HFFc6 (cell line): ENCODE measurements at regions not wholly inside any gene's neighbourhood (a gene's known extent, or its start where the extent isn't known, plus 50 kb on each side); places are given as distances from the start of the nearest gene placed in this dataset.

ENCODE experiments used
- DNase-seq: peaks from one replicate; pipeline ENCODE4 v3.0.0-alpha.2; 2018
- H3K27ac Mint-ChIP-seq: 2 replicates; pipeline ENCODE4 v1.8.0; 2020; ENCODE audit warnings: mild to moderate bottlenecking, mixed read lengths
- H3K27me3 Mint-ChIP-seq: 2 replicates; pipeline ENCODE4 v1.8.0; 2021; ENCODE audit warnings: mild to moderate bottlenecking, moderate library complexity, mixed read lengths; ENCODE audit not compliant: insufficient read depth
- H3K36me3 Mint-ChIP-seq: 2 replicates; pipeline ENCODE4 v1.8.0; 2021; ENCODE audit warnings: low read depth, mixed read lengths
- H3K4me1 Mint-ChIP-seq: 2 replicates; pipeline ENCODE4 v1.8.0; 2020; ENCODE audit warnings: low read depth, mixed read lengths
- H3K4me3 Mint-ChIP-seq: 2 replicates; pipeline ENCODE4 v1.8.0; 2020; ENCODE audit warnings: mild to moderate bottlenecking, moderate library complexity, mixed read lengths
- H3K9me3 Mint-ChIP-seq: 2 replicates; pipeline ENCODE4 v1.8.0; 2020; ENCODE audit warnings: mild to moderate bottlenecking, mixed read lengths
- TF ChIP-seq, protein P1 (sequence below): fragments of 200-600 bp; sonication (generic); IDR thresholded peaks from 2 replicates; pipeline ENCODE4 v1.5.0; 2021; ENCODE audit warnings: antibody characterized with exemption, mild to moderate bottlenecking

DNA sequence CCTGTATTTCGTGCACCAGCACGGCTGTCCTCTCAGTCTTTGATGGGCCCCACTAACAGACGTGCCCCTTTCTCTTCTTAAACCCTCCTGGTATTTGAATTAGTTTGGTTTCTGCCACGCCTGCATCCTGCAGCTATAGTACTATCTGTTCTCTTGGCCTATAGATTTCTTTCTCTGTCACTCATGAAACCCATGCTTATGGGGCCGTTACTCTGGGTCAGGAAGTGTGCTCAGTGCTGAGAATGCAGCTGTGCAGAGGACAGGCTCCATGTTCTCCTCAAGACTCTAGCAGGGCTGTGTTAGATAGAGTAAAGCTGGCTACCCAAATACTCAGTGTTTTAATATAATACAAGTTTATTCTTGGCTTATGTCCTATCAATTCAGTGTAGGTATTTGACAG is 180.0 kb downstream of the INSIG2 start:
- Mint-ChIP-seq H3K4me1 (no peaks in the 10 kb centered on the region), H3K4me3 (no peak overlapping the region), H3K27ac (no peak overlapping the region), H3K9me3 (no peaks in the 10 kb centered on the region), H3K36me3 (no peaks in the 10 kb centered on the region), H3K27me3 (no peaks in the 10 kb centered on the region)
- TF ChIP-seq, protein P1, sequence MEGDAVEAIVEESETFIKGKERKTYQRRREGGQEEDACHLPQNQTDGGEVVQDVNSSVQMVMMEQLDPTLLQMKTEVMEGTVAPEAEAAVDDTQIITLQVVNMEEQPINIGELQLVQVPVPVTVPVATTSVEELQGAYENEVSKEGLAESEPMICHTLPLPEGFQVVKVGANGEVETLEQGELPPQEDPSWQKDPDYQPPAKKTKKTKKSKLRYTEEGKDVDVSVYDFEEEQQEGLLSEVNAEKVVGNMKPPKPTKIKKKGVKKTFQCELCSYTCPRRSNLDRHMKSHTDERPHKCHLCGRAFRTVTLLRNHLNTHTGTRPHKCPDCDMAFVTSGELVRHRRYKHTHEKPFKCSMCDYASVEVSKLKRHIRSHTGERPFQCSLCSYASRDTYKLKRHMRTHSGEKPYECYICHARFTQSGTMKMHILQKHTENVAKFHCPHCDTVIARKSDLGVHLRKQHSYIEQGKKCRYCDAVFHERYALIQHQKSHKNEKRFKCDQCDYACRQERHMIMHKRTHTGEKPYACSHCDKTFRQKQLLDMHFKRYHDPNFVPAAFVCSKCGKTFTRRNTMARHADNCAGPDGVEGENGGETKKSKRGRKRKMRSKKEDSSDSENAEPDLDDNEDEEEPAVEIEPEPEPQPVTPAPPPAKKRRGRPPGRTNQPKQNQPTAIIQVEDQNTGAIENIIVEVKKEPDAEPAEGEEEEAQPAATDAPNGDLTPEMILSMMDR, result no peak
- no peak for DNase-seq

DNA sequence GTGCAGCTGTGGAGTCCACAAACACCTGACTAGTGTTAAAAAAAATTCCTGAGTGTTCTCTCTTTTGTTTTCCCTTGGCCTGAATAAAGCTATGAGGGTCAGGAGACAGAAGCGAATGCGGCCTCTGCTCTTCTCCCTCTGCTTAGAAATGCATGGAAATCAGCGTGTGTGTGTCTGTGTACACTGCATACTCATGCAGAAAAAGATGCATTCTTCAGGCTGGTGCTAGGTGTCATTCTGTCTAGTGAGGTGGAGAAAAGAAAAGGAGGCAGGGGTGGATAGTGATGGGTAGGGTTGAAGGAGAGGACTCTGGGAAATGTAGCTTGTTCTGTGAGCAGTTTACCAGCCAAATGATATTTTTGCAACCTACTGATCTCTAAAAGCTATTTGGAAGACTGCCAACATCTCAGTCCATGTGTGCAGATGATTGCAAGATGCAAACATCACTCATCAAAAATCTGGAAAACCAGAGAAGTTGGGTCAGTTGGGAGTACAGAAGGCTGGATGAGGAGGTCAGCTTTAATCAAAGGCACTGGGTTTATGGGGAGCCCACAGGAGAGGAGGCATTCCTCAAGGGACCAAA is 177.7 kb downstream of the INSIG2 start:
- Mint-ChIP-seq H3K4me1 (no peaks in the 10 kb centered on the region), H3K9me3 (no peaks in the 10 kb centered on the region), H3K4me3 (no peak overlapping the region), H3K27ac (no peak overlapping the region), H3K27me3 (no peaks in the 10 kb centered on the region), H3K36me3 (no peaks in the 10 kb centered on the region)
- TF ChIP-seq, protein P1, result no peak
- DNase-seq, result no peak

DNA sequence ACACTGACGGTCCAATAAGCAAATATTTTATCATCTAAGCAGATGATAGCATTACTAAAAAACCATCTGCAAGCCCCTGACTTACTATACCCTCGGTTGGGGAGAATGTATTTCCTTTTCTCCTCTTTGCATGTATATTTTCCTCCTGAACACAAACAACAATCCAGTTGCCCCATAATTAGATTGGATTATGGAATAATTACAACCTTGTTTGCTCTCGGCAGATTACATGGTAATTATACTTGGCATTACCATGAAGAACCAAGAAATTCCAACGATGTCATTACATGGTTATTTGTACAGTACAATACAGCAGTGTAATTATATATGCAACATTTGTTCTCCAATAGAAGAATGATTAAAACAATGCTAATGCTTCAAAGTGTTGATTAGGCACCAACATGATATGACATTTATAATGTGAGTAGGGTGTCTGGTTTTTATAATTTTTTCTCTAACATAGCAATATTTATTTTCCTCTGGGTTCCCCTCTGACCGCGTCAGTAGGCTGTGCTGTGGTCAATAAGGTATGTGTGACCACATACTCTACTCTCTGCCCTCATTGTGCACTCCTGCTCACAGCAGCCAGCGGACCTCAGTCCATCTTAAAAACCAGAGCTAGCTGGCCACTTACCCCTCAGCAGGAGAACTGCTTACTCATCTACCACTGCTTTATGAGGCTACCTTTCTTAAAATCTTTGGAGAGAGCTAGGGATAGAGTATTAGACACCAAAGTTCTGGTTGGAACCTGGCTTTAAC is 176.1 kb downstream of the INSIG2 start:
- Mint-ChIP-seq H3K4me1 (no peaks in the 10 kb centered on the region), H3K27me3 (no peaks in the 10 kb centered on the region), H3K27ac (no peak overlapping the region), H3K36me3 (no peaks in the 10 kb centered on the region), H3K4me3 (no peak overlapping the region), H3K9me3 (no peaks in the 10 kb centered on the region)
- TF ChIP-seq, protein P1, result no peak
- no peak for DNase-seq

DNA sequence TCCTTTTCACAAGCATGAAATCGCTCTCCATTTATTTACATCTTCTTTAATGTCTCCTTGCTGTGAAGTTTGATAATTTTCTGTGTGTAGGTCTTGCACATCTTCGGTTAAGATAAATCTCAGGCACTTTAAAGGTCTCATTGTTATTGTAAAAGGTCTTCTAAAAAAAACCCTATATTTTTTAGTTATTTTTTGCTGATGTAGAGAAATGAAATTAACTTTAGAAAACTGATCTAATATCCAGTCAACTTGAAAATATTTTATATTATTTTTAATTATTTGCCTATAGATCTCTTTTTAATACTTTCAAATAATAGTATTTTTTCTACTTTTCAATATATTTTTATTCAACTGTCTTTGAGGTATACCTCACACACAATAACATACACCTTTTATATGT is 169.4 kb downstream of the INSIG2 start:
- Mint-ChIP-seq H3K4me3 (no peak overlapping the region), H3K4me1 (no peaks in the 10 kb centered on the region), H3K27me3 (no peaks in the 10 kb centered on the region), H3K9me3 (no peaks in the 10 kb centered on the region), H3K36me3 (no peaks in the 10 kb centered on the region), H3K27ac (no peak overlapping the region)
- no peak for DNase-seq
- TF ChIP-seq, protein P1, result no peak

DNA sequence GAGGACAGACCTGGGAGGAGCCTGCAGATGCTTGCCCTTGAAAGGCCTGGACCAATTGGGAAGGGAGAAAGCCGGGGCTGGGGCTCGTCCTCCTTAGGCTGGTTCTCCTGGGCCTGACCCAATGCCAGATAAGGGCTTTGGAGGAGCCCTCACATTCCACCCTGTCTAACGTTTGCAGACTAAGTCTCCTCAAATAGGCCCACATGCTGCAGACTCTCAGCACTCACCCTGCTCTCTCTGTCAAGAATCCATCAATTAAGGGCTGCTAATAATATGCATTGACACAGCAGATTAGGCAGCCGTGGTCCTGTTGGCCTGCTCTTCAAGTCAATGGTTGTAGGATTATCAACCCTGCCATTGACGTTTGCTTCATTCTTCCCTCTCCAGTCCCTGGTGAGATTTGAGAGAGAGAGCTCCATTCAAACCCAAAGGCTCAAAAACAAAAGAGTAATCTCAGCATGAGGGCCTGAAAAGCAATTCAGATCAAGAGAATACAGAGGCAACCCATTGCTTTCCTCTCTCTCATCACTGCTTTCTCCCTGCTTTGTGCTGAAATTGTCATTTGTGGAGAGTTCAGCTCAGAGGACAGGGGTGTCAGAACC is 167.6 kb downstream of the INSIG2 start:
- TF ChIP-seq, protein P1, result no peak
- Mint-ChIP-seq H3K4me3 (no peak overlapping the region), H3K27ac (no peak overlapping the region), H3K9me3 (no peaks in the 10 kb centered on the region), H3K4me1 (no peaks in the 10 kb centered on the region; the same call in 1 of the 2 replicates), H3K27me3 (no peaks in the 10 kb centered on the region), H3K36me3 (no peaks in the 10 kb centered on the region)
- no peak for DNase-seq
